PC-9 (cell line): ENCODE measurements at regions not wholly inside any gene's neighbourhood (a gene's known extent, or its start where the extent isn't known, plus 50 kb on each side); places are given as distances from the start of the nearest gene placed in this dataset.

Source experiments
- EZH2 ChIP-seq: fragments of 200-600 bp; sonication (generic); IDR thresholded peaks from 2 replicates; pipeline ENCODE4 v1.8.0; 2017; ENCODE audit warnings: antibody characterized with exemption, low read depth
- TF ChIP-seq, protein P1 (sequence below): fragments of 200-600 bp; sonication (generic); conservative IDR thresholded peaks from 2 replicates; pipeline ENCODE4 v1.6.1; 2017; ENCODE audit warnings: mixed run types, antibody characterized with exemption, mild to moderate bottlenecking, moderate library complexity

DNA sequence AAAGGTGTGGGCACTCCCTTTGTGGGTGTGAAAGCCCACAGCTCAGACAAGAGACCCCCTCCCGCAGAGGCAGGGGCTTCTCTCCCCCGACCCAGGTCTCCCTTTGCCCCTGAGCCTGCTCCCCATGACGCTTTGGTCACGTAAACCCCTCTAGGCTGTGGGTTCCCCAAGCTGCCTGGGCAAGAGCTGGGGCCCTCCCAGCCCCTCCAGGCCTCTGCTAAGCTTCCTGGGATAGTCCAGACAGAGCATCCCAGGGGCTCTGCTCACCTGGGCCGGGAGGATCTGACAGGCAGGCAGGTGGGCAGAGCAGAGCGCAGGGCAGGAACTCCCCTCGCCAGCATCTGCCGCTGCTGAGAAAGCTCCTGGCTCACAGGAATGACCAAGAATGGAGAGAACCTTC, 177.3 kb downstream of the BANP start:
- TF ChIP-seq, protein P1, sequence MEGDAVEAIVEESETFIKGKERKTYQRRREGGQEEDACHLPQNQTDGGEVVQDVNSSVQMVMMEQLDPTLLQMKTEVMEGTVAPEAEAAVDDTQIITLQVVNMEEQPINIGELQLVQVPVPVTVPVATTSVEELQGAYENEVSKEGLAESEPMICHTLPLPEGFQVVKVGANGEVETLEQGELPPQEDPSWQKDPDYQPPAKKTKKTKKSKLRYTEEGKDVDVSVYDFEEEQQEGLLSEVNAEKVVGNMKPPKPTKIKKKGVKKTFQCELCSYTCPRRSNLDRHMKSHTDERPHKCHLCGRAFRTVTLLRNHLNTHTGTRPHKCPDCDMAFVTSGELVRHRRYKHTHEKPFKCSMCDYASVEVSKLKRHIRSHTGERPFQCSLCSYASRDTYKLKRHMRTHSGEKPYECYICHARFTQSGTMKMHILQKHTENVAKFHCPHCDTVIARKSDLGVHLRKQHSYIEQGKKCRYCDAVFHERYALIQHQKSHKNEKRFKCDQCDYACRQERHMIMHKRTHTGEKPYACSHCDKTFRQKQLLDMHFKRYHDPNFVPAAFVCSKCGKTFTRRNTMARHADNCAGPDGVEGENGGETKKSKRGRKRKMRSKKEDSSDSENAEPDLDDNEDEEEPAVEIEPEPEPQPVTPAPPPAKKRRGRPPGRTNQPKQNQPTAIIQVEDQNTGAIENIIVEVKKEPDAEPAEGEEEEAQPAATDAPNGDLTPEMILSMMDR: no peak
- no peak for TF ChIP-seq EZH2
